Heart left ventricle (tissue), 13 donors: ENCODE measurements at regions not wholly inside any gene's neighbourhood (a gene's known extent, or its start where the extent isn't known, plus 50 kb on each side); places are given as distances from the start of the nearest gene placed in this dataset.

Experiments used
- POLR2A ChIP-seq, 2 donors: fragments of 450-650 bp; IDR thresholded peaks; one replicate each; pipeline ENCODE4 v1.6.1; 2017; ENCODE audit warnings: antibody characterized with exemption in 2 of 2, mild to moderate bottlenecking in 2 of 2, moderate library complexity in 2 of 2
- TF ChIP-seq, protein P1 (sequence below), 12 donors: fragments of 200-600 bp; sonication (generic) in 4 of 12; IDR thresholded peaks; one replicate each; pipeline versions ENCODE4 v1.5.0 to v1.8.0; 2018 to 2022; ENCODE audit warnings: antibody characterized with exemption in 12 of 12, mild to moderate bottlenecking in 5 of 12
- donor health status: ischemic (EF 13 %, LVEDD 7.1; RV severe dilation, severe dysfunction).
- donor health status: DM: no; HTN: yes; CAD: no.
- donor health status: DM: no; HTN: no; CAD: no.
- donor health status: ischemic (EF 25% LVEDD 6.9; RV normal size, moderate dysfunction).
- donor health status: ischemic (EF 25% LVEDD 5.7; RV mildly dilated, moderate dysfunction).
- donor health status: ischemic (EF 35%, LVEDD 5.7; RV mildly dilated, moderate dysfunction).
- donor health status: nonischemic (EF 11% LVEDD 7.7; RV severe dilation, severe dysfunction).
- donor health status: DM: yes; HTN: yes; CAD: no.
- donor health status: PGD.
- donor health status: ischemic (EF 29% LVEDD 5.4; RV normal size, mild dysfunction).
- donor health status: nonischemic (EF 23%, LVEDD 6.1; RV moderate dilation, normal function).

DNA sequence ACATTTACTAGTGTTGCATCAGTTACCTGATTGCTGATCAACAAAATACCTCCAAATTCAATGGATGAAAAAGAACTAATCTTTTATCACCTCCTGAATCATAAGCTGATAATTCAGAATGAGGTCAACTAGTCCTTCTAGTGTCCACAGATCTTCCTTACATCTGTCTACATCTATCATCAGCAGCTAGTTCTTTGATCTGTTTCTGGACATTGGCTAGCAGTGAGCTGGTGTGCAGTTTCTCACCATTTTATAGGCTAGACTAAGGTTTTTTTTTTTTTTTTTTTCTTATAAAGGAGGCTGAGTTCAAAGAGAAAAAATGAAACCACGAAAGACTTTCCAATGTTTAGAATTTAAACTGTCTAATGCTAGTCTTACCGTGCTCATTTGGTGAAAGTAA is 534.3 kb upstream of the ST8SIA4 start:
- TF ChIP-seq, protein P1, sequence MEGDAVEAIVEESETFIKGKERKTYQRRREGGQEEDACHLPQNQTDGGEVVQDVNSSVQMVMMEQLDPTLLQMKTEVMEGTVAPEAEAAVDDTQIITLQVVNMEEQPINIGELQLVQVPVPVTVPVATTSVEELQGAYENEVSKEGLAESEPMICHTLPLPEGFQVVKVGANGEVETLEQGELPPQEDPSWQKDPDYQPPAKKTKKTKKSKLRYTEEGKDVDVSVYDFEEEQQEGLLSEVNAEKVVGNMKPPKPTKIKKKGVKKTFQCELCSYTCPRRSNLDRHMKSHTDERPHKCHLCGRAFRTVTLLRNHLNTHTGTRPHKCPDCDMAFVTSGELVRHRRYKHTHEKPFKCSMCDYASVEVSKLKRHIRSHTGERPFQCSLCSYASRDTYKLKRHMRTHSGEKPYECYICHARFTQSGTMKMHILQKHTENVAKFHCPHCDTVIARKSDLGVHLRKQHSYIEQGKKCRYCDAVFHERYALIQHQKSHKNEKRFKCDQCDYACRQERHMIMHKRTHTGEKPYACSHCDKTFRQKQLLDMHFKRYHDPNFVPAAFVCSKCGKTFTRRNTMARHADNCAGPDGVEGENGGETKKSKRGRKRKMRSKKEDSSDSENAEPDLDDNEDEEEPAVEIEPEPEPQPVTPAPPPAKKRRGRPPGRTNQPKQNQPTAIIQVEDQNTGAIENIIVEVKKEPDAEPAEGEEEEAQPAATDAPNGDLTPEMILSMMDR (IDR thresholded peaks at IDR 0.05): no peak
- TF ChIP-seq POLR2A (IDR thresholded peaks at IDR 0.05): no peak
